ENCODE measurements at regions not wholly inside any gene's neighbourhood (a gene's known extent, or its start where the extent isn't known, plus 50 kb on each side); places are given as distances from the start of the nearest gene placed in this dataset.

- Histone ChIP-seq H3F3A (ENCODE audit: low read length, unreplicated experiment) (peaks cover 15% of the 10 kb centered on the region), H3K9me2 (replicated peaks; ENCODE audit: low read length) (no peaks in the 10 kb centered on the region), H3K4me1 (ENCODE audit: insufficient read depth, low read length) (peaks cover 75% of the 10 kb centered on the region), H4K20me1 (ENCODE audit: low read length) (no peaks in the 10 kb centered on the region), H3K9ac (ENCODE audit: low read length) (no peak overlapping the region), H3K9me3 (ENCODE audit: low read length) (no peaks in the 10 kb centered on the region), H3K79me2 (ENCODE audit: low read length) (no peaks in the 10 kb centered on the region), H3K27ac (ENCODE audit: low read length) (no peak overlapping the region), H2AFZ (ENCODE audit: low read length) (no peak overlapping the region), H3K36me3 (ENCODE audit: low read depth, low read length) (no peaks in the 10 kb centered on the region), H3K4me3 (ENCODE audit: low read length) (no peak overlapping the region), H3K4me2 (ENCODE audit: low read length) (no peak overlapping the region), H3K27me3 (ENCODE audit: low read length) (no peaks in the 10 kb centered on the region)
- intact Hi-C loops (cut with micrococcal nuclease), result loop anchor here (5.0 kb wide), 2 partner anchors 190 to 495 kb away; no protein-coding TSS in a partner anchor
- BruUV-seq (replicated peaks), result no TSS peak
- no peak for DNase-seq
- no peak for ATAC-seq
- POLR2A ChIA-PET (ENCODE audit: unreplicated experiment), result interaction anchor here (0.5 kb wide), 1 partner anchor 741 kb away, joined by 5 read pairs; no protein-coding TSS in a partner anchor
- CTCF ChIA-PET, result no interaction called here
- no peak for TF ChIP-seq EZH2 (IDR thresholded peaks at IDR 0.05; ENCODE audit: low read length, unreplicated experiment)
- TF ChIP-seq EZH2phosphoT487 (IDR thresholded peaks at IDR 0.05; ENCODE audit: borderline replicate concordance, low read length), result no peak
- no peak for TF ChIP-seq CTCF (conservative IDR thresholded peaks at IDR 0.05; ENCODE audit: low read depth, low read length)
These were observed 86.7 kb upstream of the LYPLAL1 start for GRCh38 chr1:219086956-219087469.

- peaks cover 85% of the 10 kb centered on the region for H3K4me1 ChIP-seq (ENCODE audit: insufficient read depth, low read length)
These were observed 84.7 kb upstream of the LYPLAL1 start for GRCh38 chr1:219088778-219089557.

More at GRCh38 chr1:219088778-219089557, 84.7 kb upstream of the LYPLAL1 start:
- H3K4me3 ChIP-seq (ENCODE audit: low read length), result 0 out of 2 replicates have a peak overlapping the region, but pooled peaks have one; percentile 3
- CTCF ChIA-PET, result interaction anchor here (0.6 kb wide), 1 partner anchor 491 kb away, joined by 3 read pairs; no protein-coding TSS in a partner anchor
- H4K20me1 ChIP-seq (ENCODE audit: low read length), result no peaks in the 10 kb centered on the region
- H3K9me3 ChIP-seq (ENCODE audit: low read length), result no peaks in the 10 kb centered on the region
- no peak overlapping the region for H3K9ac ChIP-seq (ENCODE audit: low read length)
- no TSS peak for BruUV-seq (replicated peaks)
- intact Hi-C loops (cut with micrococcal nuclease), result loop anchor here (5.0 kb wide), 2 partner anchors 188 to 493 kb away; no protein-coding TSS in a partner anchor
- TF ChIP-seq CTCF (conservative IDR thresholded peaks at IDR 0.05; ENCODE audit: low read depth, low read length), result no peak
- TF ChIP-seq EZH2phosphoT487 (IDR thresholded peaks at IDR 0.05; ENCODE audit: borderline replicate concordance, low read length), result no peak
- TF ChIP-seq EZH2 (IDR thresholded peaks at IDR 0.05; ENCODE audit: low read length, unreplicated experiment), result no peak
- POLR2A ChIA-PET (ENCODE audit: unreplicated experiment), result no interaction called here
- H2AFZ ChIP-seq (ENCODE audit: low read length), result no peak overlapping the region
- H3K9me2 ChIP-seq (replicated peaks; ENCODE audit: low read length), result no peaks in the 10 kb centered on the region
- no peaks in the 10 kb centered on the region for H3K79me2 ChIP-seq (ENCODE audit: low read length)
- peak; percentile 98 for ATAC-seq
- peaks cover 6% of the 10 kb centered on the region; the same call in 1 of the 2 replicates for H3K36me3 ChIP-seq (ENCODE audit: low read depth, low read length)
- H3K27ac ChIP-seq (ENCODE audit: low read length), result peak overlapping the region; percentile 52
- peak; percentile 100 for DNase-seq
- H3K4me2 ChIP-seq (ENCODE audit: low read length), result peak overlapping the region; percentile 52
- peaks cover 15% of the 10 kb centered on the region for H3F3A ChIP-seq (ENCODE audit: low read length, unreplicated experiment)
- H3K27me3 ChIP-seq (ENCODE audit: low read length), result no peaks in the 10 kb centered on the region
